Epithelial cell of esophagus (primary cell): ENCODE measurements at regions not wholly inside any gene's neighbourhood (a gene's known extent, or its start where the extent isn't known, plus 50 kb on each side); places are given as distances from the start of the nearest gene placed in this dataset.
A peak's percentile ranks its signal among the peaks of the same experiment; 100 is the strongest.

ENCODE experiments used
- DNase-seq: peaks from one replicate; pipeline ENCODE4 v3.0.0; 2010; ENCODE audit warnings: low read depth
- H3K4me3 ChIP-seq: 2 replicates; pipeline ENCODE4 v1.5.1; 2011; ENCODE audit warnings: mild to moderate bottlenecking, low read length, control low read depth
- CTCF ChIP-seq: IDR thresholded peaks from 2 replicates; pipeline ENCODE4 v1.5.1; 2011; ENCODE audit warnings: low read depth, mild to moderate bottlenecking, low read length, control low read depth, inconsistent platforms; ENCODE audit not compliant: insufficient read depth; ENCODE audit errors: missing control alignments

- peak; percentile 98 for DNase-seq
- H3K4me3 ChIP-seq, result no peak overlapping the region
- TF ChIP-seq CTCF, result no peak
Measured at GRCh38 chr15:100727291-100727851, 125.0 kb downstream of the ASB7 start.

- no peak for TF ChIP-seq CTCF
- DNase-seq, result no peak
- no peak overlapping the region for H3K4me3 ChIP-seq
Measured at GRCh38 chr15:100728371-100729201, 126.2 kb downstream of the ASB7 start.

- no peak overlapping the region for H3K4me3 ChIP-seq
- TF ChIP-seq CTCF, result no peak
- DNase-seq, result no peak
Measured at GRCh38 chr15:100729461-100729860, 127.1 kb downstream of the ASB7 start.

GRCh38 chr15:100730129-100730528 lies 127.7 kb downstream of the ASB7 start:
- no peak for DNase-seq
- no peak for TF ChIP-seq CTCF

GRCh38 chr15:100730655-100731266 lies 128.4 kb downstream of the ASB7 start:
- TF ChIP-seq CTCF, result no peak
- DNase-seq, result no peak
- no peak overlapping the region for H3K4me3 ChIP-seq

More at GRCh38 chr15:100730129-100730528, 127.7 kb downstream of the ASB7 start:
- H3K4me3 ChIP-seq, result no peak overlapping the region

GRCh38 chr15:100731267-100732152 lies 129.1 kb downstream of the ASB7 start:
- H3K4me3 ChIP-seq, result no peak overlapping the region
- peak; percentile 41 for DNase-seq
- TF ChIP-seq CTCF, result no peak
